Activated naive CD8-positive, alpha-beta T cell treated with anti-CD3 and anti-CD28 coated beads, Interleukin-2, amount 50 U/mL, for 24 hours (primary cell): ENCODE measurements at regions not wholly inside any gene's neighbourhood (a gene's known extent, or its start where the extent isn't known, plus 50 kb on each side); places are given as distances from the start of the nearest gene placed in this dataset.
"Not testable (repeated sequence)": the region's sequence is repeated elsewhere in the genome, so short reads cannot be mapped to it uniquely, and the experiment has no call there.

Source experiments
- ATAC-seq: fragments of 150-1000 bp; cut with Tn5 transposase; one replicate; pipeline ENCODE4 v1.10.0; 2021
- DNase-seq: peaks from one replicate; pipeline ENCODE4 v3.0.0; 2021
- H3K27ac Mint-ChIP-seq: one replicate; pipeline ENCODE4 v1.8.0; 2021; ENCODE audit warnings: mild to moderate bottlenecking, mixed read lengths
- H3K27me3 Mint-ChIP-seq: one replicate; pipeline ENCODE4 v1.8.0; 2021; ENCODE audit warnings: mixed read lengths
- H3K36me3 Mint-ChIP-seq: one replicate; pipeline ENCODE4 v1.8.0; 2021; ENCODE audit warnings: low read depth, mixed read lengths
- H3K4me1 Mint-ChIP-seq: one replicate; pipeline ENCODE4 v1.8.0; 2021; ENCODE audit warnings: mixed read lengths
- H3K4me3 Mint-ChIP-seq: one replicate; pipeline ENCODE4 v1.8.0; 2021; ENCODE audit warnings: mild to moderate bottlenecking, moderate library complexity, mixed read lengths
- H3K9me3 Mint-ChIP-seq: one replicate; pipeline ENCODE4 v1.8.0; 2021; ENCODE audit warnings: mixed read lengths

DNA sequence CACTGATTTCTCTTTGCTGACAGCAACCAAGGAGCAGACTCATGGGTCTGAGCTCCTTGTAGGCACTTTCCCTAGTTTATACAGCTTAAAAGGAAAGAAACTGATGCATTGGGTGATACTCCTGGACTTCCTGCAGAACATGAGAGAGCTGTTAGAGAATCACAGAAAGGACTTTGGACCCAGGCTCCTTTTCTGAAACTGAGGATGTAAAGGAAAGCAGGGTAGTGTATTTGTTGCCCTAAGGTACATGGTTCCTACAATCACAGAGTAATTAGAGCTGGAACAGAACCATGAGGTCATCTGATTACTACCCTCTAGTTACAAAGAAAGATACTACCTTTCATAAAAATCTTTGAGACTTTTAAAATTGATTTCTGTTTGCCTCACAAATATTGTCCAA lies 477.1 kb upstream of the SPTLC3 start:
- Mint-ChIP-seq H3K36me3 (no peaks in the 10 kb centered on the region), H3K27ac (no peak overlapping the region), H3K9me3 (no peaks in the 10 kb centered on the region), H3K4me3 (no peak overlapping the region), H3K4me1 (no peaks in the 10 kb centered on the region), H3K27me3 (peaks cover 2% of the 10 kb centered on the region)
- DNase-seq (no peak), ATAC-seq (no peak)

DNA sequence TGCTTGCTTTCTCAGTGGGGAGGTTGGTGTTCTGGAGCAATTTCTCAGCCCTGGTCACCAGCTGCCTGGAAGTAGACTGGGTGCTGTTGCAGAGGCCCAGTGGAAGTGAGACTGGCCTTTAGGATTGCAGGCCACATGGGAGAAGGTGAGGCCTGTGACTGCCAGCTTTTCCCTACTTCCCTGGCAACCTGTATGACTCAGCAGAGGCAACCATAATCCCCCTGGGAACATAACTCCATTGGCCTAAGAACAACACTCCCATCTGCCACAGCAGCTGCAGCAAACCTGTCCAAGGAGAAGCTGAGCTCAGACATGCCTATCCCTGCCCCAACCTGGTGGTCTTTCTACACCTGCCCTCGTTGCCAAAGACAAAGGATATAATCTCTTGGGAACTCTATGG lies 473.5 kb upstream of the SPTLC3 start:
- Mint-ChIP-seq H3K4me3 (no peak overlapping the region), H3K4me1 (no peaks in the 10 kb centered on the region), H3K27me3 (peaks cover 2% of the 10 kb centered on the region), H3K9me3 (no peaks in the 10 kb centered on the region), H3K36me3 (no peaks in the 10 kb centered on the region), H3K27ac (no peak overlapping the region)
- DNase-seq (no peak), ATAC-seq (no peak)

DNA sequence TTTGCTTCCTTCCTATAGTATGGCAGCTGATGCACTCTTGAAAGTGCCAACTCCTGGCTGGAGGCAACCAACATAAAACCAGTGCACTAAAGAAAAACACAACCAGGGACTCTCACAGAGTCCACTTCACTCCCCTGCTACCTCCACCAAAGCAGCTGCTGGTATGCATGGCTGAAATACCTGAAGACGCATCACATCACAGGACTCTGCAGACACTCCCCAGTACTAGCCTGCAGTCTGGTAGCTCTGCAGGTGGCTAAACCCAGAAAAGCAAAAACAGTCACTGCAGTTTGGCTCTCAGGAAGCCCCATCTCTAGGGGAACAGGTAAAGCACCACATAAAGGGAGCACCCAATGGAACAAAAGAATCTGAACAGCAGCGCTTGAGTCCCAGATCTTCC lies 473.0 kb upstream of the SPTLC3 start:
- H3K36me3 Mint-ChIP-seq, result no peaks in the 10 kb centered on the region
- H3K27ac Mint-ChIP-seq, result no peak overlapping the region
- H3K4me1 Mint-ChIP-seq, result no peaks in the 10 kb centered on the region
- no peak for DNase-seq
- peaks cover 2% of the 10 kb centered on the region for H3K27me3 Mint-ChIP-seq
- no peak overlapping the region for H3K4me3 Mint-ChIP-seq
- ATAC-seq, result no peak
- no peaks in the 10 kb centered on the region for H3K9me3 Mint-ChIP-seq

DNA sequence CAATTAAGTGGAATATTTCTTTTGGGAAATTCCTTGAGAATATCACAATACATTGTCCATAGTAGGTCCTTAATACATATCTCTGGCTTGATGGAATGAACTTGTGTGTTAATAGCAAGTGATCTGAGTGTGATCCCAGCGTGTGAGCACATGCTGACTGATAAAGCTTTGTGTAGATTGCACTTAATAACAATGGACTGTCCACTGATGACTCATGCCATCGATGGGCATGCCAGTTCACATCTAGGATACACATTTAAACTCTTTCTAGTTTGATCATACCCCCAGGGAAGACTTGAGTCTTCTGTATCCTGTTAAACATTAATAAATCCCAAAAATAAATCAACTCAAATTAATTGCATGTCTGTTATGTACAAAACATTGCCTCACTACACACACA lies 454.3 kb upstream of the SPTLC3 start:
- ATAC-seq (no peak), DNase-seq (no peak)
- Mint-ChIP-seq H3K36me3 (no peaks in the 10 kb centered on the region), H3K4me1 (no peaks in the 10 kb centered on the region), H3K27me3 (no peaks in the 10 kb centered on the region), H3K9me3 (no peaks in the 10 kb centered on the region), H3K27ac (no peak overlapping the region), H3K4me3 (no peak overlapping the region)

DNA sequence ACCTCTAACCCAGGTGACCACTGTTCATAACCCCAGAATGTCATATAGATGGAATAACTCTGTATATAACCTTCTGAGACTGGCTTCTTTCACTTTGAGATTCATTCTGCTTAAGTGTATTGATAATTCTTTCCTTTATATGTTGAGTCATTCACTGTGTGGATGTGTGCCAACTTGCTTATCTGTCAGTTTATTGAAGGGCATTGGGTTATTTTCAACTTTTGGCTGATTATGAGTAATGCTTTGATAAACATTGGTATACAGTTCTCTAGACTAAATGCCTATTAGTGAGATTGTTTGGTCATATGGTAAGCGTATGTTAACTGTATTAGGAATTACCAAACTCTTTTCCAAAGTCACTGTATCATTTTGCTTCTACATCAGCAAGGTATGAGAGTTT lies 453.4 kb upstream of the SPTLC3 start:
- no peak overlapping the region for H3K27ac Mint-ChIP-seq
- no peaks in the 10 kb centered on the region for H3K36me3 Mint-ChIP-seq
- no peak for ATAC-seq
- no peaks in the 10 kb centered on the region for H3K4me1 Mint-ChIP-seq
- H3K9me3 Mint-ChIP-seq, result no peaks in the 10 kb centered on the region
- no peaks in the 10 kb centered on the region for H3K27me3 Mint-ChIP-seq
- no peak for DNase-seq
- H3K4me3 Mint-ChIP-seq, result no peak overlapping the region

DNA sequence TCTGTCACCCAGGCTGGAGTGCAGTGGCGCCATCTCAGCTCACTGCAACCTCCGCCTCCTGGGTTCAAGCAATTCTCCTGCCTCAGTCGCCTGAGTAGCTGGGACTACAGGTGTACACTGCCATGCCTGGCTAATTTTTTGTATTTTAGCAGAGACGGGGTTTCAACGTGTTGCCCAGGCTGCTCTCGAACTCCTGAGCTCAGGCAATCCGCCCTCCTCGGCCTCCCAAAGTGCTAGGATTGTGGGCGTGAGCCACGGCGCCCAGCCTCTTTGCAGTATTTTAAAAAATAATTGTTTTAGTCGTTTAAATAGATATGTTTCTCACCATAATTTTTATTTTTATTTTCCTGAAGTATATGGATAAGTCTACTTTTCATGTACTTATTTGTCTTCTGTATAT lies 452.9 kb upstream of the SPTLC3 start:
- not testable (repeated sequence) for H3K4me1 Mint-ChIP-seq, H3K27ac Mint-ChIP-seq, H3K9me3 Mint-ChIP-seq, H3K27me3 Mint-ChIP-seq, H3K4me3 Mint-ChIP-seq, H3K36me3 Mint-ChIP-seq, DNase-seq, ATAC-seq

DNA sequence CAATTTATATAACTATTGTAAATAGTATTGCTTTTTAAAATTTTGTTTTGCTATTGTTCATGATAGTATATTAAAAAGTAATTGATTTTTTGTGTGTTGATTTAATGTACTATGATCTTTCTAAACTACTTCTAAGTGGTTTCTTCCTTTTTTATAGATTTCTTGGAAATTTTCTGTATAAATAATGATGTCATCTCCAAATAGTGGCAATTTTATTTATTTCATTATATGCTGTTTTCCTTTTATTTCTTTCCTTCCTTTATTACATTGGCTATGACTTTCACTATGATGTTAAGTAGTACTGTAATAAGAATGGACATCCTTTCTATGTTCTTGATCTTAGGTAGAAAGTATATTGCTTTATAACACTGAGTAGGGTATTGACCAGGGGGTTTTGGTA lies 451.5 kb upstream of the SPTLC3 start:
- no peak for DNase-seq
- no peaks in the 10 kb centered on the region for H3K36me3 Mint-ChIP-seq
- no peaks in the 10 kb centered on the region for H3K4me1 Mint-ChIP-seq
- H3K9me3 Mint-ChIP-seq, result peaks cover 5% of the 10 kb centered on the region
- H3K27me3 Mint-ChIP-seq, result no peaks in the 10 kb centered on the region
- no peak for ATAC-seq
- H3K4me3 Mint-ChIP-seq, result no peak overlapping the region
- no peak overlapping the region for H3K27ac Mint-ChIP-seq

DNA sequence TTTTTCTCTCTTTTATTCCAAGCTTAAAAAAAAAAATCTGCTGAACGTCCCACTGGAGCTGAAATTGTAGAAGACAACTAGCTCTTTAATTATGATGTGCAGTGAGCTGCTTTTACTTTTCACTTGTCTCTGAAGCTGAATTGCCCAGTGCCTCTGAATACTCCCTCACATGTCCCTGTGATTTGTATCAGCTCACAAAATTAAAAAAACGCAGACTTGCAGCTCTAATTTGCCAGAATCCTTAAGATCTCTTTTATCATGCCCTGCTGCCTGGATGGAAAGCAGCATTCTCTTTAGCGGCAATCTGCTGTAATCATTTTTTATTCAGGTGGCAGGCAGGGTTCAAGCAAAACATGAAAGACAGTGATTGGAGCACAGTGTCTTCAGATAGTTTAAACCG lies 443.8 kb upstream of the SPTLC3 start:
- Mint-ChIP-seq H3K36me3 (no peaks in the 10 kb centered on the region), H3K9me3 (peaks cover 10% of the 10 kb centered on the region), H3K27ac (no peak overlapping the region), H3K4me1 (no peaks in the 10 kb centered on the region), H3K27me3 (no peaks in the 10 kb centered on the region), H3K4me3 (no peak overlapping the region)
- DNase-seq (no peak), ATAC-seq (no peak)

DNA sequence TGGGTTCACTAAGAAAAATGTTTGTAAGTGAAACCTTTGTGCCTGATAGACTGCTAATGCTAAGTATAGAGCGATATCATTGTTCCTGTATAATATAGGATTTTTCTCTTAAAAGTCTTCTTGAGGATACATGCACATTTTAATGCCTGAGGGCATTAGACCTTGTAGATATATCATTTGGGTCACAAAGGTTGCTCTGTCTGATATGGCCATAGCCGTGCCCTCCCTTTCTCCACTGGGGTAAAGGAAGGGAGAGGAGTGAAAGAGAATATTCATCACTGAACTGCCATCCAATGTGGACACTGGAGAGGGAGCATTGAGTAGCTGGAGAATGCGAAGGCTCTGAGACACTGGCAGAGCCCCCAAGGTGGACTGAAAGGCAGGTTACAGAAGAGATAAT lies 442.2 kb upstream of the SPTLC3 start:
- no peaks in the 10 kb centered on the region for H3K27me3 Mint-ChIP-seq
- no peak overlapping the region for H3K4me3 Mint-ChIP-seq

DNA sequence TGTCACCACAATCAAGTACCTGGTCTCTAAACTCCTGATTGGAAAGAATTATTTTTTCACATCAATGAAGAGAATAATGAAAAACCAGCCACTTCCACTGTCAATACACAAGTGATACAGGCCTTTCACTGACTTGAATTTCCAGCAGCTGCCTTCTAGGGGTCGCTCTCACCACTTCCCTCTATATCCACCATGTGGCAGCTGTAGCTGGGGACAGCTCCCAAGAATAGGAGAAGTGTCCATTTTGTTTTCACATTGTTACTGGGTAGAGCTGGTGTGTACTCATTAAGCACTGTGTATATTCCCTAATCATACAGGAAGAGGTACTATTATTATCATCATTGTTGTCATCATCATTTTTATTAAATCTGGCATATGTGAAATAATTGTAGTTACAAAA lies 438.4 kb upstream of the SPTLC3 start:
- Mint-ChIP-seq H3K27ac (no peak overlapping the region), H3K4me1 (no peaks in the 10 kb centered on the region), H3K9me3 (no peaks in the 10 kb centered on the region), H3K4me3 (no peak overlapping the region), H3K36me3 (no peaks in the 10 kb centered on the region), H3K27me3 (no peaks in the 10 kb centered on the region)
- ATAC-seq (no peak), DNase-seq (no peak)

More for the DNA sequence above, 442.2 kb upstream of the SPTLC3 start:
- peaks cover 10% of the 10 kb centered on the region for H3K9me3 Mint-ChIP-seq
- ATAC-seq (no peak), DNase-seq (no peak)
- no peaks in the 10 kb centered on the region for H3K4me1 Mint-ChIP-seq
- no peak overlapping the region for H3K27ac Mint-ChIP-seq
- H3K36me3 Mint-ChIP-seq, result no peaks in the 10 kb centered on the region

DNA sequence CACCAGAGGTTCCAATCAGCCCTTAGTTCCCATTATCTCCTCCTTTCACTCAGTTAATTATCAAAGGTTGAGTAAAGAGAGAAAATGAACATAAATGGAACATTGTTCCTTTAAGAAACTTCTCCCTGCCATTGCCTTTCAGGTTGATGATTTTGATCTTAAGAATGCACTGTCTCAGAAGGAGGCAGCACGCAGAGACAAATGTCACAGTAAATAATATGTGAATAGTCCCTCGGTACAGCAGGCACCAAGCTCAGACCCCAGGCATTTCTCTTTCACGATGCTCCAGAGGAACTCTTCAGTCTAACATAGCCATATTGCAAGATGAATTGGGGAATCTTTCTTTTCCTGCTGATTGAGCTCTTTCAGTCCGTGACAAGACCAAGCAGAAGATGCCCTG lies 435.3 kb upstream of the SPTLC3 start:
- DNase-seq (no peak), ATAC-seq (no peak)
- Mint-ChIP-seq H3K9me3 (no peaks in the 10 kb centered on the region), H3K27me3 (no peaks in the 10 kb centered on the region), H3K4me1 (no peaks in the 10 kb centered on the region), H3K36me3 (no peaks in the 10 kb centered on the region), H3K27ac (no peak overlapping the region), H3K4me3 (no peak overlapping the region)

DNA sequence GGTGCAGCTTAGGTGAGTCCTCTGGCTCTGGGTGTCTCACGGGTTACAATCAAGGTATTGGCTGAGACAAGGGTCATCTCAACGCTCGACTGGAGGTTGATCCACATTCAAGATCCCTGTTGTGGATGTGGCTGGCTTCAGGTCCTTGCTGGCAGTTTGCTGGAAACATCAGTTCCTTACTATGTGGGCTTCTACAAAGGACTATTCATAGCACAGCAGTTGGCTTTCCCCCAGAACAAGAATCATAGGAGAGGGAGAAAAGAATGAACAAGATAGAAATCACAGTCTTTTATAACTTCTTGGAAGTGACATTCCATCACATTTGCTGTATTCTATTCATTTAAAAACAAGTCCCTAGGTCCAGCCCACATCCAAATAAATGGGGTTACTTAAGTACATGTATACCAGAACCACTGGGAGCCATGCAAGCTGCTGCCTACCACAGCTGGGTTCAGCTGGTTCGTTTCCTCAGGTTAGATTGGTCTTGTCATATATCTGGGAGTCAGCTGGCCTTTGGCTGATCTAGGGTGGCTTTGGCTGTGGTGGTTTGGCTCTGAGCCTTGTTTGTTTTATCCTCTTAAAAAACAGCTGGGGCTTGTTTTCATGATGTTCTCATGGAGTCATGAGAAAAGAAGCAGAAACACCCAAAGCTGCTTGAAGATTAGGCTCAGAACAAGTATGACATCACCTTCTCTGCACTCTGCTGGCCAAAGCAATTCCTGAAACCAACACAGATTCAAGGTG lies 433.2 kb upstream of the SPTLC3 start:
- H3K27ac Mint-ChIP-seq, result no peak overlapping the region
- no peaks in the 10 kb centered on the region for H3K9me3 Mint-ChIP-seq
- no peaks in the 10 kb centered on the region for H3K36me3 Mint-ChIP-seq
- ATAC-seq (no peak), DNase-seq (no peak)
- H3K27me3 Mint-ChIP-seq, result no peaks in the 10 kb centered on the region
- no peak overlapping the region for H3K4me3 Mint-ChIP-seq
- H3K4me1 Mint-ChIP-seq, result no peaks in the 10 kb centered on the region

DNA sequence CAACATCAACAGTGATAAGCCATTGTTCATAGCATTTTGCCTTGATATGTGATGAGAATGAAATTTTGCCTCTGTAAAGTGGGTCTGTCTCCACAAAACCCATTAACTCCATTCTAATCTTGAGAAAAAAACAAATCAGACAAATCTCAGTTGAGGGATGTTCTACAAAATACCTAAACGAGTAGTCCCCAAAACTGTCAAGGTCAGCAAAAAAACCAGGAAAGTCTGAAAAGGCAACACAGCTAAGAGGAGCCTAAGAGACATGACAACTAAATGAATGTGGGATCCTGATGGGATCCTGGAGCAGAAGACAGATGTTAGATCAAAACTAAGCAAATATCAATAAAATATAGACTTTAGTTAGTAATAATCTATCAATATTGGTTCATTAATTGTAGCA lies 431.6 kb upstream of the SPTLC3 start:
- ATAC-seq, result no peak
- no peak overlapping the region for H3K27ac Mint-ChIP-seq
- no peaks in the 10 kb centered on the region for H3K36me3 Mint-ChIP-seq
- DNase-seq, result no peak
- no peaks in the 10 kb centered on the region for H3K4me1 Mint-ChIP-seq
- no peak overlapping the region for H3K4me3 Mint-ChIP-seq
- H3K27me3 Mint-ChIP-seq, result no peaks in the 10 kb centered on the region
- H3K9me3 Mint-ChIP-seq, result peaks cover 4% of the 10 kb centered on the region

DNA sequence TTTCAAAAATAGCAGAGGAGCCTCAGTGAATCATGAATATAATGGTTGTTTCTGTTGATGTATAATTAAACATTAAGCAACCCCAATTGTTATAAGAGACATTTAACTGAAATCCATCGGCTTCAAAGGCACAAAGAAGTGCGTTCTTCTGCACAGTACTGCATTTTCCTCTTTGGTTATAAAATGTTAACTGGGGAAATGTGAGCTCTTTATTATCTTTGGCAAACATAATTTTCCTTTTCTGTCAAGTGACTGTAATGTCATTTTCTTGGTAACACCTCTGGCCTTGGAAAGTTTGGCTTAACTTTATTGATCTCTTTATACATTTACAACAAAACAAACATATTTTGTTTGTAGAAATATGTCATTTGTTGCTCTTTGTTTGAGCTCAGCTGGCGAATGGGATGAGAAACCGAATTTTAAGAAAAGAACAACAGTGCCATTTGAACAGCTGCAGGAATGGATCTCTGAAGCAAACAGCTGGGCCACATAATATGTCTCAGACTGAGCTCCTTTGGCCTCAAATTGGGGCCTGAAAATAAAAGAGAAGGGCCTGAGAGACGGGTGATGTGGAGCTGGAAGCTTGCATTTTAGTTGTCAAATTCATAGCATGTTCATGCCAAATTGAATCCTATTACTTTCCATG lies 427.0 kb upstream of the SPTLC3 start:
- no peak for ATAC-seq
- H3K4me3 Mint-ChIP-seq, result no peak overlapping the region
- no peak for DNase-seq
- H3K4me1 Mint-ChIP-seq, result no peaks in the 10 kb centered on the region
- H3K27me3 Mint-ChIP-seq, result no peaks in the 10 kb centered on the region
- H3K9me3 Mint-ChIP-seq, result peaks cover 4% of the 10 kb centered on the region
- H3K36me3 Mint-ChIP-seq, result no peaks in the 10 kb centered on the region
- no peak overlapping the region for H3K27ac Mint-ChIP-seq

DNA sequence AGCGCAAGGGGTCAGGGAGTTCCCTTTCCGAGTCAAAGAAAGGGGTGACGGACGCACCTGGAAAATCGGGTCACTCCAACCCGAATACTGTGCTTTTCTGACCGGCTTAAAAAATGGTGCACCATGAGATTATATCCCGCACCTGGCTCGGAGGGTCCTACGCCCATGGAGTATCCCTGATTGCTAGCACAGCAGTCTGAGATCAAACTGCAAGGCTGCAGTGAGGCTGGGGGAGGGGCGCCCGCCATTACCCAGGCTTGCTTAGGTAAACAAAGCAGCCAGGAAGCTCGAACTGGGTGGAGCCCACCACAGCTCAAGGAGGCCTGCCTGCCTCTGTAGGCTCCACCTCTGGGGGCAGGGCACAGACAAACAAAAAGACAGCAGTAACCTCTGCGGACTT lies 426.1 kb upstream of the SPTLC3 start:
- ATAC-seq, H3K27ac Mint-ChIP-seq, H3K4me1 Mint-ChIP-seq, H3K36me3 Mint-ChIP-seq, H3K9me3 Mint-ChIP-seq, H3K27me3 Mint-ChIP-seq, DNase-seq, H3K4me3 Mint-ChIP-seq: not testable (repeated sequence)
